ENCODE measurements at regions not wholly inside any gene's neighbourhood (a gene's known extent, or its start where the extent isn't known, plus 50 kb on each side); places are given as distances from the start of the nearest gene placed in this dataset.
"Not testable (repeated sequence)": the region's sequence is repeated elsewhere in the genome, so short reads cannot be mapped to it uniquely, and the experiment has no call there.

GRCh38 chr5:67730917-67731474 lies 484.6 kb upstream of the PIK3R1 start:
- peaks cover 0 to 1% of the 10 kb centered on the region in 2 donors for H3K9me3 Mint-ChIP-seq
- DNase-seq (no peak), ATAC-seq (replicated peaks) (no peak)
- H3K27me3 Mint-ChIP-seq, result peaks cover 3 to 19% of the 10 kb centered on the region in 2 donors
- H3K4me1 Mint-ChIP-seq, result no peaks in the 10 kb centered on the region
- no peaks in the 10 kb centered on the region for H3K36me3 Mint-ChIP-seq
- no peak overlapping the region for H3K4me3 Mint-ChIP-seq
- no peak overlapping the region for H3K27ac Mint-ChIP-seq

- Mint-ChIP-seq H3K36me3 (no peaks in the 10 kb centered on the region), H3K27me3 (peaks cover 2 to 7% of the 10 kb centered on the region in 2 donors), H3K27ac (no peak overlapping the region), H3K9me3 (no peaks in the 10 kb centered on the region), H3K4me1 (no peaks in the 10 kb centered on the region), H3K4me3 (no peak overlapping the region)
- DNase-seq (no peak), ATAC-seq (replicated peaks) (no peak)
Measured at GRCh38 chr5:67728326-67728890, 487.1 kb upstream of the PIK3R1 start.

GRCh38 chr5:67725604-67726003 lies 490.0 kb upstream of the PIK3R1 start:
- no peak overlapping the region for H3K27ac Mint-ChIP-seq
- no peak overlapping the region for H3K4me3 Mint-ChIP-seq
- ATAC-seq (replicated peaks), result no peak
- no peak for DNase-seq
- H3K27me3 Mint-ChIP-seq, result peaks cover 0 to 2% of the 10 kb centered on the region in 2 donors
- no peaks in the 10 kb centered on the region for H3K4me1 Mint-ChIP-seq
- no peaks in the 10 kb centered on the region for H3K9me3 Mint-ChIP-seq
- H3K36me3 Mint-ChIP-seq, result no peaks in the 10 kb centered on the region

GRCh38 chr5:67724412-67725135 lies 491.0 kb upstream of the PIK3R1 start:
- Mint-ChIP-seq H3K36me3 (no peaks in the 10 kb centered on the region), H3K27me3 (peaks cover 0 to 5% of the 10 kb centered on the region in 2 donors)
- ATAC-seq (replicated peaks), result no peak

GRCh38 chr5:67723873-67724272 lies 491.7 kb upstream of the PIK3R1 start:
- H3K4me3 Mint-ChIP-seq, result no peak overlapping the region

More at GRCh38 chr5:67724412-67725135, 491.0 kb upstream of the PIK3R1 start:
- Mint-ChIP-seq H3K4me1 (no peaks in the 10 kb centered on the region), H3K27ac (no peak overlapping the region), H3K9me3 (no peaks in the 10 kb centered on the region), H3K4me3 (no peak overlapping the region)
- no peak for DNase-seq

GRCh38 chr5:67722582-67722981 lies 493.0 kb upstream of the PIK3R1 start:
- H3K36me3 Mint-ChIP-seq; H3K27ac Mint-ChIP-seq; H3K9me3 Mint-ChIP-seq; H3K27me3 Mint-ChIP-seq; H3K4me1 Mint-ChIP-seq; H3K4me3 Mint-ChIP-seq; DNase-seq; ATAC-seq (replicated peaks): not testable (repeated sequence)

More at GRCh38 chr5:67723873-67724272, 491.7 kb upstream of the PIK3R1 start:
- Mint-ChIP-seq H3K9me3 (no peaks in the 10 kb centered on the region), H3K36me3 (no peaks in the 10 kb centered on the region), H3K4me1 (no peaks in the 10 kb centered on the region), H3K27ac (no peak overlapping the region), H3K27me3 (peaks cover 0 to 5% of the 10 kb centered on the region in 2 donors)
- DNase-seq, result no peak
- no peak for ATAC-seq (replicated peaks)

GRCh38 chr5:67720162-67720772 lies 495.3 kb upstream of the PIK3R1 start:
- no peak overlapping the region for H3K4me3 Mint-ChIP-seq
- peaks cover 0 to 5% of the 10 kb centered on the region in 2 donors for H3K27me3 Mint-ChIP-seq
- no peak overlapping the region for H3K27ac Mint-ChIP-seq
- no peaks in the 10 kb centered on the region for H3K9me3 Mint-ChIP-seq
- no peak for DNase-seq
- no peaks in the 10 kb centered on the region for H3K4me1 Mint-ChIP-seq
- no peak for ATAC-seq (replicated peaks)
- no peaks in the 10 kb centered on the region for H3K36me3 Mint-ChIP-seq

GRCh38 chr5:67702008-67702407 lies 505.4 kb upstream of the CD180 start:
- ATAC-seq (replicated peaks) (no peak), DNase-seq (no peak)
- Mint-ChIP-seq H3K9me3 (peaks cover 6 to 18% of the 10 kb centered on the region in 2 donors), H3K27me3 (peaks cover 9 to 23% of the 10 kb centered on the region in 2 donors), H3K27ac (no peak overlapping the region), H3K4me1 (no peaks in the 10 kb centered on the region), H3K4me3 (no peak overlapping the region), H3K36me3 (no peaks in the 10 kb centered on the region)

- Mint-ChIP-seq H3K4me1 (no peaks in the 10 kb centered on the region), H3K36me3 (no peaks in the 10 kb centered on the region), H3K27ac (no peak overlapping the region), H3K9me3 (peaks cover 3 to 13% of the 10 kb centered on the region in 2 donors), H3K27me3 (peaks cover 4 to 18% of the 10 kb centered on the region in 2 donors), H3K4me3 (no peak overlapping the region)
- DNase-seq, result no peak
- ATAC-seq (replicated peaks), result no peak
Measured at GRCh38 chr5:67699560-67699959, 503.0 kb upstream of the CD180 start.

GRCh38 chr5:67696446-67696845 lies 499.8 kb upstream of the CD180 start:
- no peak overlapping the region for H3K4me3 Mint-ChIP-seq
- no peaks in the 10 kb centered on the region for H3K36me3 Mint-ChIP-seq
- peaks cover 0 to 1% of the 10 kb centered on the region in 2 donors for H3K9me3 Mint-ChIP-seq
- H3K27ac Mint-ChIP-seq, result no peak overlapping the region
- peaks cover 0 to 4% of the 10 kb centered on the region in 2 donors for H3K27me3 Mint-ChIP-seq
- DNase-seq, result no peak
- no peak for ATAC-seq (replicated peaks)
- no peaks in the 10 kb centered on the region for H3K4me1 Mint-ChIP-seq

- Mint-ChIP-seq H3K4me1 (no peaks in the 10 kb centered on the region), H3K27ac (no peak overlapping the region)
- DNase-seq, result no peak
Measured at GRCh38 chr5:67695369-67695768, 498.8 kb upstream of the CD180 start.

GRCh38 chr5:67694810-67695191 lies 498.2 kb upstream of the CD180 start:
- Mint-ChIP-seq H3K4me1 (no peaks in the 10 kb centered on the region), H3K27me3 (no peaks in the 10 kb centered on the region), H3K36me3 (no peaks in the 10 kb centered on the region), H3K4me3 (no peak overlapping the region), H3K27ac (no peak overlapping the region), H3K9me3 (peaks cover 0 to 1% of the 10 kb centered on the region in 2 donors)
- ATAC-seq (replicated peaks) (no peak), DNase-seq (no peak)

More at GRCh38 chr5:67695369-67695768, 498.8 kb upstream of the CD180 start:
- ATAC-seq (replicated peaks), result no peak
- Mint-ChIP-seq H3K36me3 (no peaks in the 10 kb centered on the region), H3K9me3 (peaks cover 0 to 1% of the 10 kb centered on the region in 2 donors), H3K4me3 (no peak overlapping the region), H3K27me3 (peaks cover 0 to 2% of the 10 kb centered on the region in 2 donors)

- Mint-ChIP-seq H3K27ac (no peak overlapping the region), H3K9me3 (peaks cover 0 to 1% of the 10 kb centered on the region in 2 donors), H3K36me3 (no peaks in the 10 kb centered on the region), H3K4me3 (no peak overlapping the region), H3K27me3 (no peaks in the 10 kb centered on the region), H3K4me1 (no peaks in the 10 kb centered on the region)
- no peak for DNase-seq
- no peak for ATAC-seq (replicated peaks)
Measured at GRCh38 chr5:67693956-67694809, 497.6 kb upstream of the CD180 start.

GRCh38 chr5:67686746-67687145 lies 490.1 kb upstream of the CD180 start:
- H3K27me3 Mint-ChIP-seq, result peaks cover 0 to 4% of the 10 kb centered on the region in 2 donors
- DNase-seq, result no peak
- peaks cover 0 to 2% of the 10 kb centered on the region in 2 donors for H3K9me3 Mint-ChIP-seq
- no peaks in the 10 kb centered on the region for H3K4me1 Mint-ChIP-seq
- H3K36me3 Mint-ChIP-seq, result no peaks in the 10 kb centered on the region
- no peak overlapping the region for H3K27ac Mint-ChIP-seq
- no peak overlapping the region for H3K4me3 Mint-ChIP-seq
- ATAC-seq (replicated peaks), result no peak

Data from stimulated activated naive B cell treated with anti-CD40 and anti-IgM and Interleukin-4, amounts not matched to agents 10 μg/mL and 1 μg/mL and 100 μg/mL, for 72 hours (primary cell).